ENCODE measurements at regions not wholly inside any gene's neighbourhood (a gene's known extent, or its start where the extent isn't known, plus 50 kb on each side); places are given as distances from the start of the nearest gene placed in this dataset.
A peak's percentile ranks its signal among the peaks of the same experiment; 100 is the strongest.

- no peak for DNase-seq
Measured at GRCh38 chr14:42862114-42862513, 1255.4 kb downstream of the LRFN5 start.

- no peak for DNase-seq
Measured at GRCh38 chr14:42860371-42860770, 1253.7 kb downstream of the LRFN5 start.

DNA sequence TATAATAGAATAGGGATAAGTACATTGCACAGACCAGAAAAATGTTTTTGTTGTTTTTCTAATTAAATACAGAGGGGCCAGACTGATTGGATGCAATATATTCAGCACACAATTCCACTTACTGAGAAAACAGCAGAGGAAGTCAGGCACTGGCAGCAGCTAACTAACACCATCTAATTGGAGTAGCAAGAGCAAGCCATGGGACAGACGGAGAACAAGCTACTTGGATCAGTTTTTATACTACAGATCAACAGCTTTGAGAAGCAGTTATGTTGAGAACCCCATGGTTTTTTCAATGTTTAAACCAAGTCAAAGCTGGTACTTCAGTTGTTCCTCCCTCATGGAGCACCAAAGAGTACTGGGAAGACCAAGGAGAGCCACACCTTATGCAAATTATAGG lies 1249.4 kb downstream of the LRFN5 start:
- DNase-seq, result no peak

DNA sequence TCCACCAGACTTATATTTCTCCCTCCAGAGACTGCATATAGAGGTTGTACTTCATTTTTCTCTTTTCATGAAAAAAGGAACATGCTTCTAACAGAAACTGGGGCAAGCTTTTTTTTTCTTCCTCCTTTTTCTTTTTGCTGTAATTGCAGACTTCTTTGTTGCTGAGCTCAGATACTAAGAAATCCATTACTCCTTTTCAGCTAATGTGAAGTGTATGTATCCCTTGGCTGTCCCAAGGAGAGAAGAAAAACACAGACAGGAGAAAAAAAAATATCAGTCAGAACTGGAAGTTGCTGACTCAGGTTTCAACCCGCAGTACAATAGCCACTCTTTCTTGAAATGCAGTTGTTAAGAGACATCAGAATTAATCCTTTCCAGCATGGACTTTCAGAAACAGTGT lies 1248.4 kb downstream of the LRFN5 start:
- no peak for DNase-seq

DNA sequence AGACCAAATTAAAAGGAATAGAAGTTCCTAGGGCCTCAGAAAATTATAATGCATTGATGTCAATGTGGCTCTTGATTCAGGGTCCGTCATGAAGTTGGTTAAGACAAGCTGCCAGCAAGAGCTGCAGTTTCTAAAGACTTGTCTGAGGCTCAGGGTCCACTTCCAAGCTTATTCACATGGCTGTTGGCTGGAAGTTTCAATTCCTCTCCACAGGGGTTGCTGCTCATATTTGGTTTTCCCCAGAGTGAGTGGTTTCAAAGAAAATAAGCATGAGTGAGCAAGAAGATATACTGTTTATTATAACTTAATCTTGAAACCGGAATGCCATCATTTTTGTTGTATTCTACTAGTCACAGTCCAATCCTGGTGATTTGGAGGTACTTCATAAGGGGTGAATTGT lies 1247.4 kb downstream of the LRFN5 start:
- no peak for DNase-seq

DNA sequence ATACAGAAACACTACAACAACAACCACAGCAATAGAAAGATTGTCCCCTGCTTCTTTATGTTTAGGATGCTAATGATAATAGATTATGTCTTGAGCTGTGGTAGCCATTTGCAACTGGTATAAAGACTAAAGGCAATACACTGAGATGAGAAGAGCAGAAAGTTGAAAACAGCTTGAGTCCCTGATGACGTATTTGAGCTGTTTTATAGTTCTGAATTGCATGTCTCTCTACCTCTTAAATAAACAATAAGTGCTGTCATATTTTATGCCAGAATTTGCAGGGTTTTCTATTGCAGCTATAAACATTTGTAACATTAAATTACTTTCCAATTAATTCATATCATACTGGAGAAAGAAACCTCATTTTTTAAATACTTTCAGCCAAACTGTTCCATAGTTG lies 1242.0 kb downstream of the LRFN5 start:
- DNase-seq, result no peak

GRCh38 chr14:42814817-42815216 lies 1208.1 kb downstream of the LRFN5 start:
- no peak for DNase-seq

DNA sequence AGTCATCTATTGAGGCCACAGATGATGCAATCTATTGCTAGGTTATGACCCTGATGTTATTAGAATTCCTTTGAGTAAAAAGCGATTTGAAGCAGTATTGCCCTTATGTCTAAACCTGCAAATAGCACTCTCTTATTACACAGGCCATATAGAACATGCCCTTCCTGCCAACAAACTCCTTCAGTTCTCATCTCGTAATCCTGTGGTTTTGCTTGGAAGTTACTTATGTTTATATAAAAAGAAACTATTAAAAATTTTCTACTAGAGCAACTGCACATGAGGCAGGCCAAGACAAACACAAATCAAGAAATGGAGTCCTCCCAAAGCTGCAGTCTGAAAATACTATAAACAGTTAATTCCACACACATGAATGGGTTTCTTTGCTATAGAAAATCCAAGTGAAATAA lies 1200.2 kb downstream of the LRFN5 start:
- DNase-seq, result no peak

GRCh38 chr14:42804141-42804540 lies 1197.5 kb downstream of the LRFN5 start:
- peak; percentile 85 for DNase-seq

DNA sequence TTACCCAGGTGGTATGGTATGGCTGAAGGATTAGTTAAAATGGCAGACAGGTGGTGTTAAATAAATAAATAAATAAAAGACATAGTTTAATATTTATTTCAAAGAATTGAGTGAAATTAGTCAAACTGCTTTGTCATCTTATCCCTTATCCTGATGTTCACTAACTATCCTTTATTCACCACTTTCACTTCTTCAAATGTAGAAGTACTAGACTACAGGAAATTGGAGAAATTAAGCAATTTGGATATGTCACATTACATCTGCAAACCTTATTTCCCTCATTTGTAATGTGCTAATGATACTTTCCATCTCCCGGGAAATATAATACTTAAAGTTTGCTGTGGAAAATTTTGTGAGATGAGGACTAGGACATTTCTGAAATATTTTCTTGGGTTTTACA lies 1195.7 kb downstream of the LRFN5 start:
- DNase-seq, result no peak

GRCh38 chr14:42792166-42792565 lies 1185.5 kb downstream of the LRFN5 start:
- no peak for DNase-seq

- no peak for DNase-seq
Measured at GRCh38 chr14:42782754-42783153, 1176.1 kb downstream of the LRFN5 start.

- DNase-seq, result peak; percentile 76
Measured at GRCh38 chr14:42778984-42779383, 1172.3 kb downstream of the LRFN5 start.

GRCh38 chr14:42750771-42751170 lies 1144.1 kb downstream of the LRFN5 start:
- DNase-seq, result no peak

DNA sequence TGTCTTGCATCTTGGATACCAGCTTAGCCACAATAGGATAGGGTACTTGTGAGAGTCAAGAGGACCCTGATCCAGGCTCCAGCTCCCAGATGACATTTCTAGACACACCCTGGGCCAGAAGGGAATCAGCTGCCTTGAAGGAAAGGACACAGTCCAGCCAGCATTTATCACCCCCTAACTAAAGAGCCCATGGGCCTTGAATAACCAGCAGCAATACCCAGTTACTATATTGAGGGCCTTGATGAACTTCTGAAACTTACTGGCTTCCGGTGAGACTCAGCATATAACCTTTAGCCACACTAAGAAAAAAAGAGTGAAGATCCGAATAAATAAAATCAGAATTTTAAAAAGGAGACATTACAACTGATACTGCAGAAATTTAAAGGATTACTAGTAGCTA lies 1135.4 kb downstream of the LRFN5 start:
- no peak for DNase-seq

GRCh38 chr14:42736408-42736807 lies 1129.7 kb downstream of the LRFN5 start:
- no peak for DNase-seq

GRCh38 chr14:42734041-42734440 lies 1127.4 kb downstream of the LRFN5 start:
- no peak for DNase-seq

DNA sequence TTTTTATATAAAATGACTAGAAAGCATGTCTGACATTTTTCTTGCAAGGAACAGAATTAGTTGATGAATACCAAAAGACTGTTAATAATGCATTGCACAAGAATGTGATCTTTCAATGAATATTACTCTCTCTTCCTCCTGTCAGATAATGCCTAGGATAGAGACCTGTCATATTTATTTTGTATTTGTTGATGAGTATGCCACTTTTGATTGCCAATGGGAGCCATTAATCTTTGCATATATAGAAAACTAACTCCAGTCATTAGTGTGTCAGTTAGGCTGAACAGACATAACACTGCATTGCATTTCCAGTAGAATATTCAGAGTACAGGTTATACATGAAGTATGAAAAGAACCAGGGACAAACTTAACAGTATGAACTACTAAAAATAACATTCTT lies 1125.3 kb downstream of the LRFN5 start:
- DNase-seq, result no peak

- no peak for DNase-seq
Measured at GRCh38 chr14:42731480-42731879, 1124.8 kb downstream of the LRFN5 start.

DNA sequence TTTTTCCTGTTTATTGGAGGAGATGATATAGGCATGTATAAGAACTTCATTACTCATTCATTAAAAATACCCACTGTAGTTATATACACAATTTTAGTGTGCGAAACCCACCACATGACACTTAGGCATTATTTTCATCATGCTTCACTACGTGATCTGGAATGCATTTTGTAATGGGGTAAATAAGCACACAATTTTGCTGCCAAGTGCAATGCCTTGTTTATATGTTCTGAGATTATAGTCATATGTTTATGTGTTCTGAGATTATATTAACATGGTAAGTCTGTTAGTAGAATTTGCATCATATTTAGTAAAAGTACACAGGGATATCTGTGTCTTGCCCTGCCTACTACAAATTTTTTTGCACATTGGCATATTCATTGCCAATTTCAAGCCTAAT lies 1123.0 kb downstream of the LRFN5 start:
- no peak for DNase-seq

GRCh38 chr14:42719391-42719790 lies 1112.7 kb downstream of the LRFN5 start:
- DNase-seq, result peak; percentile 97

DNA sequence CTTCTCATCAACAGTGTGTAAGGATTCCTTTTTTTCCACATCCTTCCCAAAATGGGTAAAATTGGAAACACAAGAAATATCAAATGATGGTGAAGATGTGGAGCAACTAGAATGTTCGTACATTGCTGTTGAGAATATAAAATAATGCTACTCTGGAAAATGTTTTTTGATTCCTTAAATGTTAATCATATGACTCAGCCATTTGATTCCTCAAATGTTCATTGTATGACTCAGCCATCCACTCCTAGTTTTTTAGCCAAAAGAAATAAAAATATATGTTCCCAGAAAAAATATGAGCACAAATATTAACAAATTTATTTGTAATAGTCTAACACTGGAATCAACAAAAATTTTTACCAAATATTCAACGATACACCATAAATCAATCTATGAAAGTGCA lies 1108.6 kb downstream of the LRFN5 start:
- DNase-seq, result no peak

DNA sequence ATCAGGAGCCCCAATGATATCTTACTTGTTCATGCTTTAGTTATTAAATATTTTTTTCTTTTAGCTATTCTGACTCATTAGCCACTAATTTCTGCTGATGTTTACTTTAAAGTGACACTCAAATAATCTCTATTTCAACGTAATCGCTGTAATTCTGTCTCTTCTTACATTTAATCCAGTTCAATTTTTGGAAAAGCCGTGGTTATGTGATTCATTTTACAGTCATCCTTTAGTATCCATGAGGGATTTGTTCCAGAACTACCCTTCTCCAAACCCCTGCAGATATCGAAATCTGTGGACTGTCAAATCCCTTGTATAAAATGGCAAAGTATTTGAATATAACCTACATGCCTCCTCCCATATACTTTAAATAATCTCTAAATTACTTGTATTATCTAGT lies 1103.4 kb downstream of the LRFN5 start:
- no peak for DNase-seq

- DNase-seq, result no peak
Measured at GRCh38 chr14:42703501-42703900, 1096.8 kb downstream of the LRFN5 start.

DNA sequence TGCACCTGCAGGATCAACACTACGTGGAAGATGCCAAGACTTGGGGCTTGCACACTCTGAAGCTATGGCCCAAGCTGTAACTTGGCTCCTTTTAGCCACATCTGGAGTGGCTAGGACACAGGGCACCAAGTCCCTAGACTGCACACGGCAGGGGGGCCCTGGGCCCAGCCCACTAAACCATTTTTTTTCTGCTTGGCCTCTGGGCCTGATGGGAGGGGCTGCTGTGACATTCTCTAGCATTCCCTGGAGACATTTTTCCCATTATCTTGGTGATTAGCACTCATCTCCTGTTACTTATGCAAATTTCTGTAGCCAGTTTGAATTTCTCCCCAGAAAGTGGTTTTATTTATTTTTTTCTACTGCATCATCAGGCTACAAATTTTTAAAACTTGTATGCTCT lies 1080.7 kb downstream of the LRFN5 start:
- DNase-seq, result no peak

GRCh38 chr14:42683707-42684106 lies 1077.0 kb downstream of the LRFN5 start:
- DNase-seq, result no peak
